OCI-LY3 (cell line): ENCODE measurements at regions not wholly inside any gene's neighbourhood (a gene's known extent, or its start where the extent isn't known, plus 50 kb on each side); places are given as distances from the start of the nearest gene placed in this dataset.

Experiments used
- H2AFZ ChIP-seq: fragments of 200-600, 300-600 bp; shearing (Covaris generic); 2 replicates; pipeline ENCODE4 v1.6.0; 2014; ENCODE audit warnings: antibody characterized with exemption, low read depth, low read length
- H3K27ac ChIP-seq: fragments of 200-600, 300-600 bp; sonication (generic); 2 replicates; pipeline ENCODE4 v1.5.1; 2014; ENCODE audit warnings: mild to moderate bottlenecking, low read length, moderate library complexity, mixed read lengths
- H3K27me3 ChIP-seq: fragments of 200-600, 300-600 bp; sonication (generic); 2 replicates; pipeline ENCODE4 v1.6.1; 2014; ENCODE audit warnings: low read depth, low read length, mixed read lengths
- H3K36me3 ChIP-seq: fragments of 200-600, 300-600 bp; sonication (generic); replicated peaks from 2 replicates; pipeline ENCODE3; 2014; ENCODE audit warnings: low read depth, low read length, mixed read lengths
- H3K4me1 ChIP-seq: fragments of 300-600, 200-600 bp; sonication (generic); 2 replicates; pipeline ENCODE4 v1.6.1; 2014; ENCODE audit warnings: low read length, mixed read lengths
- H3K4me2 ChIP-seq: fragments of 200-600, 300-600 bp; sonication (generic); 2 replicates; pipeline ENCODE4 v1.6.1; 2014; ENCODE audit warnings: low read length, mixed read lengths
- H3K4me3 ChIP-seq: fragments of 300-600, 200-600 bp; sonication (generic); 2 replicates; pipeline ENCODE4 v1.5.1; 2014; ENCODE audit warnings: antibody characterized with exemption, mild to moderate bottlenecking, low read length, moderate library complexity
- H3K79me2 ChIP-seq: fragments of 300-600, 200-600 bp; shearing (Covaris generic); 2 replicates; pipeline ENCODE4 v1.6.1; 2014; ENCODE audit warnings: mild to moderate bottlenecking, low read length, mixed read lengths
- H3K9ac ChIP-seq: fragments of 300-600, 200-600 bp; shearing (Covaris generic); 2 replicates; pipeline ENCODE4 v1.6.0; 2014; ENCODE audit warnings: mild to moderate bottlenecking, low read length, moderate library complexity
- H3K9me3 ChIP-seq: fragments of 200-600, 300-600 bp; shearing (Covaris generic); 2 replicates; pipeline ENCODE4 v1.6.1; 2014; ENCODE audit warnings: low read length, mixed read lengths; ENCODE audit not compliant: insufficient read depth
- H4K20me1 ChIP-seq: fragments of 200-600, 300-600 bp; sonication (generic); 2 replicates; pipeline ENCODE4 v1.6.1; 2016; ENCODE audit warnings: low read length, mixed read lengths; ENCODE audit not compliant: insufficient read depth
- CTCF ChIP-seq: fragments of 200-600, 300-600 bp; sonication (generic); IDR thresholded peaks from 2 replicates; pipeline ENCODE4 v1.5.1; 2014; ENCODE audit warnings: antibody characterized with exemption, low read length, low read depth
- EZH2phosphoT487 ChIP-seq: fragments of 200-600 bp; shearing (Covaris generic); IDR thresholded peaks from 2 replicates; pipeline ENCODE4 v1.6.1; 2018; ENCODE audit warnings: antibody characterized with exemption, mixed run types, low read depth

- Histone ChIP-seq H3K4me1 (no peaks in the 10 kb centered on the region), H3K27ac (no peak overlapping the region), H3K4me2 (no peak overlapping the region), H3K9ac (no peak overlapping the region), H4K20me1 (no peaks in the 10 kb centered on the region), H3K27me3 (no peaks in the 10 kb centered on the region), H3K36me3 (no peaks in the 10 kb centered on the region), H3K4me3 (no peak overlapping the region), H3K9me3 (no peaks in the 10 kb centered on the region), H2AFZ (no peak overlapping the region), H3K79me2 (no peaks in the 10 kb centered on the region)
- TF ChIP-seq EZH2phosphoT487 (no peak), CTCF (no peak)
Measured at GRCh38 chr6:114452785-114453401, 110.1 kb upstream of the HS3ST5 start.

GRCh38 chr6:114450631-114451030 lies 107.8 kb upstream of the HS3ST5 start:
- H3K79me2 ChIP-seq: no peaks in the 10 kb centered on the region
- H2AFZ ChIP-seq: no peak overlapping the region
- H3K9me3 ChIP-seq: no peaks in the 10 kb centered on the region
- H3K27ac ChIP-seq: no peak overlapping the region
- TF ChIP-seq EZH2phosphoT487: no peak
- TF ChIP-seq CTCF: no peak
- H3K4me1 ChIP-seq: no peaks in the 10 kb centered on the region
- no peaks in the 10 kb centered on the region for H3K36me3 ChIP-seq
- H3K4me3 ChIP-seq: no peak overlapping the region
- no peaks in the 10 kb centered on the region for H4K20me1 ChIP-seq
- no peak overlapping the region for H3K9ac ChIP-seq
- H3K27me3 ChIP-seq: no peaks in the 10 kb centered on the region
- H3K4me2 ChIP-seq: no peak overlapping the region

- no peak overlapping the region for H3K27ac ChIP-seq
- no peak overlapping the region for H3K9ac ChIP-seq
- H3K79me2 ChIP-seq: no peaks in the 10 kb centered on the region
- H3K36me3 ChIP-seq: no peaks in the 10 kb centered on the region
- no peak overlapping the region for H3K4me3 ChIP-seq
- TF ChIP-seq EZH2phosphoT487 (no peak), CTCF (no peak)
- H3K9me3 ChIP-seq: no peaks in the 10 kb centered on the region
- H3K27me3 ChIP-seq: no peaks in the 10 kb centered on the region
- no peaks in the 10 kb centered on the region for H4K20me1 ChIP-seq
- no peak overlapping the region for H2AFZ ChIP-seq
- no peaks in the 10 kb centered on the region for H3K4me1 ChIP-seq
- H3K4me2 ChIP-seq: no peak overlapping the region
Measured at GRCh38 chr6:114449659-114450058, 106.8 kb upstream of the HS3ST5 start.

GRCh38 chr6:114446342-114446741 lies 103.5 kb upstream of the HS3ST5 start:
- Histone ChIP-seq H3K79me2 (no peaks in the 10 kb centered on the region), H3K4me3 (no peak overlapping the region), H3K9me3 (no peaks in the 10 kb centered on the region), H3K36me3 (no peaks in the 10 kb centered on the region), H3K9ac (no peak overlapping the region), H4K20me1 (no peaks in the 10 kb centered on the region), H3K27me3 (no peaks in the 10 kb centered on the region), H2AFZ (no peak overlapping the region), H3K27ac (no peak overlapping the region), H3K4me2 (no peak overlapping the region), H3K4me1 (no peaks in the 10 kb centered on the region)
- TF ChIP-seq EZH2phosphoT487: no peak
- no peak for TF ChIP-seq CTCF
